ENCODE measurements at regions not wholly inside any gene's neighbourhood (a gene's known extent, or its start where the extent isn't known, plus 50 kb on each side); places are given as distances from the start of the nearest gene placed in this dataset.

GRCh38 chr3:178170698-178171535, 365.3 kb upstream of the KCNMB2 start:
- Mint-ChIP-seq H3K4me3 (ENCODE audit: low read depth) (no peak overlapping the region), H3K36me3 (ENCODE audit: low read depth) (no peaks in the 10 kb centered on the region), H3K4me1 (ENCODE audit: low read depth) (no peaks in the 10 kb centered on the region), H3K9me3 (no peaks in the 10 kb centered on the region), H3K27ac (no peak overlapping the region), H3K27me3 (ENCODE audit: low read depth) (no peaks in the 10 kb centered on the region)
- DNase-seq (ENCODE audit: low spot score): no peak
- intact Hi-C loops (cut with micrococcal nuclease): no loop called here

- intact Hi-C loops (cut with micrococcal nuclease): no loop called here
- Mint-ChIP-seq H3K4me3 (ENCODE audit: low read depth) (no peak overlapping the region), H3K27me3 (ENCODE audit: low read depth) (no peaks in the 10 kb centered on the region), H3K36me3 (ENCODE audit: low read depth) (no peaks in the 10 kb centered on the region), H3K9me3 (no peaks in the 10 kb centered on the region), H3K4me1 (ENCODE audit: low read depth) (no peaks in the 10 kb centered on the region), H3K27ac (no peak overlapping the region)
- DNase-seq (ENCODE audit: low spot score): no peak
These were observed 364.1 kb upstream of the KCNMB2 start for GRCh38 chr3:178172121-178172520.

GRCh38 chr3:178174201-178174915, 361.9 kb upstream of the KCNMB2 start:
- Mint-ChIP-seq H3K27ac (no peak overlapping the region), H3K27me3 (ENCODE audit: low read depth) (no peaks in the 10 kb centered on the region), H3K9me3 (no peaks in the 10 kb centered on the region), H3K4me1 (ENCODE audit: low read depth) (no peaks in the 10 kb centered on the region), H3K36me3 (ENCODE audit: low read depth) (no peaks in the 10 kb centered on the region), H3K4me3 (ENCODE audit: low read depth) (no peak overlapping the region)
- DNase-seq (ENCODE audit: low spot score): no peak
- intact Hi-C loops (cut with micrococcal nuclease): no loop called here

- Mint-ChIP-seq H3K27ac (no peak overlapping the region), H3K4me3 (ENCODE audit: low read depth) (no peak overlapping the region), H3K27me3 (ENCODE audit: low read depth) (no peaks in the 10 kb centered on the region), H3K36me3 (ENCODE audit: low read depth) (no peaks in the 10 kb centered on the region), H3K9me3 (no peaks in the 10 kb centered on the region), H3K4me1 (ENCODE audit: low read depth) (no peaks in the 10 kb centered on the region)
- intact Hi-C loops (cut with micrococcal nuclease): no loop called here
- no peak for DNase-seq (ENCODE audit: low spot score)
These were observed 355.1 kb upstream of the KCNMB2 start for GRCh38 chr3:178181088-178181487.

- Mint-ChIP-seq H3K36me3 (ENCODE audit: low read depth) (no peaks in the 10 kb centered on the region), H3K9me3 (no peaks in the 10 kb centered on the region), H3K4me3 (ENCODE audit: low read depth) (no peak overlapping the region), H3K27me3 (ENCODE audit: low read depth) (no peaks in the 10 kb centered on the region), H3K4me1 (ENCODE audit: low read depth) (no peaks in the 10 kb centered on the region), H3K27ac (no peak overlapping the region)
- no peak for DNase-seq (ENCODE audit: low spot score)
- intact Hi-C loops (cut with micrococcal nuclease): no loop called here
These were observed 354.5 kb upstream of the KCNMB2 start for GRCh38 chr3:178181784-178182183.

- Mint-ChIP-seq H3K27ac (no peak overlapping the region), H3K36me3 (ENCODE audit: low read depth) (no peaks in the 10 kb centered on the region), H3K27me3 (ENCODE audit: low read depth) (no peaks in the 10 kb centered on the region), H3K4me1 (ENCODE audit: low read depth) (no peaks in the 10 kb centered on the region), H3K4me3 (ENCODE audit: low read depth) (no peak overlapping the region), H3K9me3 (no peaks in the 10 kb centered on the region)
- no peak for DNase-seq (ENCODE audit: low spot score)
- intact Hi-C loops (cut with micrococcal nuclease): no loop called here
These were observed 353.9 kb upstream of the KCNMB2 start for GRCh38 chr3:178182337-178182779.

GRCh38 chr3:178184833-178185232, 351.4 kb upstream of the KCNMB2 start:
- Mint-ChIP-seq H3K27ac (no peak overlapping the region), H3K9me3 (no peaks in the 10 kb centered on the region), H3K4me3 (ENCODE audit: low read depth) (no peak overlapping the region), H3K27me3 (ENCODE audit: low read depth) (no peaks in the 10 kb centered on the region), H3K4me1 (ENCODE audit: low read depth) (no peaks in the 10 kb centered on the region), H3K36me3 (ENCODE audit: low read depth) (no peaks in the 10 kb centered on the region)
- intact Hi-C loops (cut with micrococcal nuclease): no loop called here
- no peak for DNase-seq (ENCODE audit: low spot score)

GRCh38 chr3:178186666-178187065, 349.6 kb upstream of the KCNMB2 start:
- Mint-ChIP-seq H3K27me3 (ENCODE audit: low read depth) (no peaks in the 10 kb centered on the region), H3K4me1 (ENCODE audit: low read depth) (no peaks in the 10 kb centered on the region), H3K9me3 (no peaks in the 10 kb centered on the region), H3K4me3 (ENCODE audit: low read depth) (no peak overlapping the region), H3K27ac (no peak overlapping the region), H3K36me3 (ENCODE audit: low read depth) (no peaks in the 10 kb centered on the region)
- no peak for DNase-seq (ENCODE audit: low spot score)
- intact Hi-C loops (cut with micrococcal nuclease): no loop called here

- no peaks in the 10 kb centered on the region for H3K4me1 Mint-ChIP-seq (ENCODE audit: low read depth)
- no peaks in the 10 kb centered on the region for H3K27me3 Mint-ChIP-seq (ENCODE audit: low read depth)
- no peaks in the 10 kb centered on the region for H3K9me3 Mint-ChIP-seq
- intact Hi-C loops (cut with micrococcal nuclease): no loop called here
- H3K4me3 Mint-ChIP-seq (ENCODE audit: low read depth): no peak overlapping the region
- H3K36me3 Mint-ChIP-seq (ENCODE audit: low read depth): no peaks in the 10 kb centered on the region
- H3K27ac Mint-ChIP-seq: no peak overlapping the region
- DNase-seq (ENCODE audit: low spot score): no peak
These were observed 346.4 kb upstream of the KCNMB2 start for GRCh38 chr3:178189854-178190253.

- DNase-seq (ENCODE audit: low spot score): no peak
- Mint-ChIP-seq H3K36me3 (ENCODE audit: low read depth) (no peaks in the 10 kb centered on the region), H3K4me3 (ENCODE audit: low read depth) (no peak overlapping the region), H3K9me3 (no peaks in the 10 kb centered on the region), H3K4me1 (ENCODE audit: low read depth) (no peaks in the 10 kb centered on the region), H3K27ac (no peak overlapping the region), H3K27me3 (ENCODE audit: low read depth) (no peaks in the 10 kb centered on the region)
- intact Hi-C loops (cut with micrococcal nuclease): no loop called here
These were observed 342.4 kb upstream of the KCNMB2 start for GRCh38 chr3:178193846-178194245.

- no peaks in the 10 kb centered on the region for H3K9me3 Mint-ChIP-seq
- intact Hi-C loops (cut with micrococcal nuclease): no loop called here
These were observed 341.7 kb upstream of the KCNMB2 start for GRCh38 chr3:178194539-178194938.

GRCh38 chr3:178195824-178196223, 340.4 kb upstream of the KCNMB2 start:
- no peaks in the 10 kb centered on the region for H3K27me3 Mint-ChIP-seq (ENCODE audit: low read depth)
- no peak overlapping the region for H3K4me3 Mint-ChIP-seq (ENCODE audit: low read depth)
- DNase-seq (ENCODE audit: low spot score): no peak
- no peak overlapping the region for H3K27ac Mint-ChIP-seq
- intact Hi-C loops (cut with micrococcal nuclease): no loop called here
- no peaks in the 10 kb centered on the region for H3K4me1 Mint-ChIP-seq (ENCODE audit: low read depth)
- H3K36me3 Mint-ChIP-seq (ENCODE audit: low read depth): no peaks in the 10 kb centered on the region
- no peaks in the 10 kb centered on the region for H3K9me3 Mint-ChIP-seq

More at GRCh38 chr3:178194539-178194938, 341.7 kb upstream of the KCNMB2 start:
- no peaks in the 10 kb centered on the region for H3K4me1 Mint-ChIP-seq (ENCODE audit: low read depth)
- H3K4me3 Mint-ChIP-seq (ENCODE audit: low read depth): no peak overlapping the region
- no peak for DNase-seq (ENCODE audit: low spot score)
- no peak overlapping the region for H3K27ac Mint-ChIP-seq
- H3K36me3 Mint-ChIP-seq (ENCODE audit: low read depth): no peaks in the 10 kb centered on the region
- no peaks in the 10 kb centered on the region for H3K27me3 Mint-ChIP-seq (ENCODE audit: low read depth)

GRCh38 chr3:178198329-178198728, 337.9 kb upstream of the KCNMB2 start:
- no peaks in the 10 kb centered on the region for H3K27me3 Mint-ChIP-seq (ENCODE audit: low read depth)
- intact Hi-C loops (cut with micrococcal nuclease): no loop called here
- H3K4me3 Mint-ChIP-seq (ENCODE audit: low read depth): no peak overlapping the region
- no peak overlapping the region for H3K27ac Mint-ChIP-seq
- no peaks in the 10 kb centered on the region for H3K36me3 Mint-ChIP-seq (ENCODE audit: low read depth)
- no peaks in the 10 kb centered on the region for H3K9me3 Mint-ChIP-seq
- no peak for DNase-seq (ENCODE audit: low spot score)
- H3K4me1 Mint-ChIP-seq (ENCODE audit: low read depth): no peaks in the 10 kb centered on the region
